Fibroblast of lung (primary cell): ENCODE measurements at regions not wholly inside any gene's neighbourhood (a gene's known extent, or its start where the extent isn't known, plus 50 kb on each side); places are given as distances from the start of the nearest gene placed in this dataset.

ENCODE experiments used
- EZH2 ChIP-seq: IDR thresholded peaks from 2 replicates; pipeline ENCODE4 v1.5.1; 2012; ENCODE audit warnings: low read length, control low read depth, mild to moderate bottlenecking; ENCODE audit errors: missing control alignments
- TF ChIP-seq, protein P1 (sequence below), 2 donors: IDR thresholded peaks in 1 of 2; conservative IDR thresholded peaks in 1 of 2; 1 replicate in 1 of 2; 2 replicates in 1 of 2; pipeline ENCODE4 v1.5.1; 2011 to 2012; ENCODE audit warnings: low read length in 2 of 2, control low read depth in 1 of 2, inconsistent platforms in 1 of 2, low read depth in 1 of 2, mild to moderate bottlenecking in 1 of 2

DNA sequence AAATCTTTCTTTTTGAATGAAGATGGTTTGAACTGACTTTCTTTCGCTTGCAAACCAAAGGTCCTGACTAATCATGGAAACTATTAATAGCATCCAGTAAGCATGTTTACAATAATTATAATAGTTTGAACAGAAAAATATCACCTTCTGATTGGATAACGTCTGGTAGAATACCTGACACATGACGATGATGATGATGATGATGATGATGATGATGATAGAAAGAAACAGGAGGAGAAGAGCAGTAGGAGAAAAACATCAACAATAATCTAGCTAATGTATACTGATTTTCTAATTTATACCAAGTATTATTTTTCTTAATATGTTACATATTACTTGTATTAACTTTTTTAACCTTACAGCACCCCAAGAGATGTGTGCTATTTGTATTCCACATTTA lies 157.5 kb upstream of the SPRY2 start:
- TF ChIP-seq, protein P1, sequence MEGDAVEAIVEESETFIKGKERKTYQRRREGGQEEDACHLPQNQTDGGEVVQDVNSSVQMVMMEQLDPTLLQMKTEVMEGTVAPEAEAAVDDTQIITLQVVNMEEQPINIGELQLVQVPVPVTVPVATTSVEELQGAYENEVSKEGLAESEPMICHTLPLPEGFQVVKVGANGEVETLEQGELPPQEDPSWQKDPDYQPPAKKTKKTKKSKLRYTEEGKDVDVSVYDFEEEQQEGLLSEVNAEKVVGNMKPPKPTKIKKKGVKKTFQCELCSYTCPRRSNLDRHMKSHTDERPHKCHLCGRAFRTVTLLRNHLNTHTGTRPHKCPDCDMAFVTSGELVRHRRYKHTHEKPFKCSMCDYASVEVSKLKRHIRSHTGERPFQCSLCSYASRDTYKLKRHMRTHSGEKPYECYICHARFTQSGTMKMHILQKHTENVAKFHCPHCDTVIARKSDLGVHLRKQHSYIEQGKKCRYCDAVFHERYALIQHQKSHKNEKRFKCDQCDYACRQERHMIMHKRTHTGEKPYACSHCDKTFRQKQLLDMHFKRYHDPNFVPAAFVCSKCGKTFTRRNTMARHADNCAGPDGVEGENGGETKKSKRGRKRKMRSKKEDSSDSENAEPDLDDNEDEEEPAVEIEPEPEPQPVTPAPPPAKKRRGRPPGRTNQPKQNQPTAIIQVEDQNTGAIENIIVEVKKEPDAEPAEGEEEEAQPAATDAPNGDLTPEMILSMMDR (conservative IDR thresholded peaks at IDR 0.05 in 1 of 2, IDR thresholded peaks at IDR 0.05 in 1 of 2; ENCODE audit: low read depth in 1 of 2, low read length in 2 of 2): no peak
- no peak for TF ChIP-seq EZH2
